Omental fat pad (tissue), 3 donors: ENCODE measurements at regions not wholly inside any gene's neighbourhood (a gene's known extent, or its start where the extent isn't known, plus 50 kb on each side); places are given as distances from the start of the nearest gene placed in this dataset.
A peak's percentile ranks its signal among the peaks of the same experiment; 100 is the strongest.

Experiments used
- ATAC-seq: fragments of 150-250 bp; one replicate; pipeline ENCODE4 v1.9.1; 2016; ENCODE audit warnings: mild to moderate bottlenecking, moderate library complexity; ENCODE audit not compliant: low FRiP score
- DNase-seq: peaks from one replicate; pipeline ENCODE4 v3.0.0-alpha.2; 2019; ENCODE audit warnings: low spot score
- CTCF ChIP-seq, 3 donors: fragments of 450-650 bp; IDR thresholded peaks; one replicate each; pipeline ENCODE4 v1.5.1; 2016 to 2017; ENCODE audit warnings: antibody characterized with exemption in 3 of 3, mild to moderate bottlenecking in 3 of 3, moderate library complexity in 2 of 3

- DNase-seq (no peak), ATAC-seq (no peak)
- TF ChIP-seq CTCF (IDR thresholded peaks at IDR 0.05) = no peak
Measured at GRCh38 chr1:48120621-48121020, 101.9 kb upstream of the SLC5A9 start.

GRCh38 chr1:48115835-48116234 is 106.7 kb upstream of the SLC5A9 start:
- TF ChIP-seq CTCF (IDR thresholded peaks at IDR 0.05) = no peak

GRCh38 chr1:48114596-48115382 is 107.7 kb upstream of the SLC5A9 start:
- ATAC-seq (no peak), DNase-seq (no peak)
- no peak for TF ChIP-seq CTCF (IDR thresholded peaks at IDR 0.05)

More at GRCh38 chr1:48115835-48116234, 106.7 kb upstream of the SLC5A9 start:
- no peak for ATAC-seq
- DNase-seq = no peak

GRCh38 chr1:48109390-48110013 is 112.3 kb upstream of the TRABD2B start:
- ATAC-seq = peak; percentile 44
- no peak for DNase-seq
- peak in 1 of 3 donors; percentile 32 for TF ChIP-seq CTCF (IDR thresholded peaks at IDR 0.05)

- ATAC-seq (no peak), DNase-seq (no peak)
- TF ChIP-seq CTCF (IDR thresholded peaks at IDR 0.05) = no peak
Measured at GRCh38 chr1:48107516-48107915, 110.3 kb upstream of the TRABD2B start.

GRCh38 chr1:48106049-48106448 is 108.9 kb upstream of the TRABD2B start:
- DNase-seq (no peak), ATAC-seq (no peak)
- no peak for TF ChIP-seq CTCF (IDR thresholded peaks at IDR 0.05)

- no peak for TF ChIP-seq CTCF (IDR thresholded peaks at IDR 0.05)
- no peak for DNase-seq
- ATAC-seq = no peak
Measured at GRCh38 chr1:48105165-48105564, 108.0 kb upstream of the TRABD2B start.
